ENCODE measurements at regions not wholly inside any gene's neighbourhood (a gene's known extent, or its start where the extent isn't known, plus 50 kb on each side); places are given as distances from the start of the nearest gene placed in this dataset.

GRCh38 chr4:133775881-133776280 lies 425.7 kb downstream of the PABPC4L start:
- Histone ChIP-seq H3K4me3 (no peak overlapping the region), H3K9me3 (peaks cover 0 to 17% (median 0%) of the 10 kb centered on the region in 8 donors), H3K27ac (no peak overlapping the region), H3K27me3 (replicated peaks in 1 of 7) (no peaks in the 10 kb centered on the region), H3K36me3 (no peaks in the 10 kb centered on the region), H3K4me1 (no peaks in the 10 kb centered on the region)
- intact Hi-C loops (cut with DNase I; ENCODE audit: low total_unique reads), result no loop called here
- DNase-seq, result no peak
- TF ChIP-seq POLR2A (IDR thresholded peaks at IDR 0.05), result no peak
- TF ChIP-seq POLR2AphosphoS5 (IDR thresholded peaks at IDR 0.05), result no peak
- TF ChIP-seq CTCF (IDR thresholded peaks at IDR 0.05 in 8 of 11, conservative IDR thresholded peaks at IDR 0.05 in 3 of 11), result no peak

- no peaks in the 10 kb centered on the region for H3K4me1 ChIP-seq
- intact Hi-C loops (cut with DNase I; ENCODE audit: low total_unique reads), result no loop called here
- no peak for DNase-seq
- 61 to 95% (median 86%) methylated on average over 1 of the region's 1 CpG for WGBS, 5 donors
- H3K9me3 ChIP-seq, result peaks cover 0 to 20% (median 0%) of the 10 kb centered on the region in 8 donors
- H3K27ac ChIP-seq, result no peak overlapping the region
- H3K4me3 ChIP-seq, result no peak overlapping the region
- TF ChIP-seq CTCF (IDR thresholded peaks at IDR 0.05 in 8 of 11, conservative IDR thresholded peaks at IDR 0.05 in 3 of 11), result no peak
- no peak for TF ChIP-seq POLR2A (IDR thresholded peaks at IDR 0.05)
- TF ChIP-seq POLR2AphosphoS5 (IDR thresholded peaks at IDR 0.05), result no peak
- H3K36me3 ChIP-seq, result no peaks in the 10 kb centered on the region
- no peaks in the 10 kb centered on the region for H3K27me3 ChIP-seq (replicated peaks in 1 of 7)
Observed at GRCh38 chr4:133775469-133775868, 426.1 kb downstream of the PABPC4L start.

GRCh38 chr4:133759428-133759827 lies 442.2 kb downstream of the PABPC4L start:
- no peaks in the 10 kb centered on the region for H3K27me3 ChIP-seq (replicated peaks in 1 of 7)

GRCh38 chr4:133741766-133742165 lies 459.8 kb downstream of the PABPC4L start:
- intact Hi-C loops (cut with DNase I; ENCODE audit: low total_unique reads), result no loop called here

More at GRCh38 chr4:133759428-133759827, 442.2 kb downstream of the PABPC4L start:
- Histone ChIP-seq H3K36me3 (no peaks in the 10 kb centered on the region), H3K4me3 (no peak overlapping the region), H3K9me3 (peaks cover 0 to 13% (median 2%) of the 10 kb centered on the region in 8 donors), H3K27ac (no peak overlapping the region), H3K4me1 (no peaks in the 10 kb centered on the region)
- DNase-seq, result no peak
- WGBS, 5 donors, result 76 to 87% (median 85%) methylated on average over 6 to 7 of the region's 7 CpGs
- TF ChIP-seq POLR2A (IDR thresholded peaks at IDR 0.05) (no peak), POLR2AphosphoS5 (IDR thresholded peaks at IDR 0.05) (no peak), CTCF (IDR thresholded peaks at IDR 0.05 in 8 of 11, conservative IDR thresholded peaks at IDR 0.05 in 3 of 11) (no peak)
- intact Hi-C loops (cut with DNase I; ENCODE audit: low total_unique reads), result no loop called here

More at GRCh38 chr4:133741766-133742165, 459.8 kb downstream of the PABPC4L start:
- no peak overlapping the region for H3K4me3 ChIP-seq
- H3K4me1 ChIP-seq, result no peaks in the 10 kb centered on the region
- H3K9me3 ChIP-seq, result peaks cover 0 to 22% (median 0%) of the 10 kb centered on the region in 8 donors
- DNase-seq, result no peak
- TF ChIP-seq POLR2A (IDR thresholded peaks at IDR 0.05) (no peak), POLR2AphosphoS5 (IDR thresholded peaks at IDR 0.05) (no peak), CTCF (IDR thresholded peaks at IDR 0.05 in 8 of 11, conservative IDR thresholded peaks at IDR 0.05 in 3 of 11) (no peak)
- no peaks in the 10 kb centered on the region for H3K27me3 ChIP-seq (replicated peaks in 1 of 7)
- WGBS, 5 donors, result 78 to 89% (median 85%) methylated on average over 3 of the region's 3 CpGs
- H3K27ac ChIP-seq, result no peak overlapping the region
- H3K36me3 ChIP-seq, result no peaks in the 10 kb centered on the region
